Left renal cortex interstitium (tissue), 4 donors: ENCODE measurements at regions not wholly inside any gene's neighbourhood (a gene's known extent, or its start where the extent isn't known, plus 50 kb on each side); places are given as distances from the start of the nearest gene placed in this dataset.

ENCODE experiments used
- DNase-seq, 4 donors: peaks; one replicate each; pipeline ENCODE4 v3.0.0-alpha.2; 2013; ENCODE audit warnings: low read depth in 4 of 4, low spot score in 2 of 4, missing footprints in 1 of 4

DNA sequence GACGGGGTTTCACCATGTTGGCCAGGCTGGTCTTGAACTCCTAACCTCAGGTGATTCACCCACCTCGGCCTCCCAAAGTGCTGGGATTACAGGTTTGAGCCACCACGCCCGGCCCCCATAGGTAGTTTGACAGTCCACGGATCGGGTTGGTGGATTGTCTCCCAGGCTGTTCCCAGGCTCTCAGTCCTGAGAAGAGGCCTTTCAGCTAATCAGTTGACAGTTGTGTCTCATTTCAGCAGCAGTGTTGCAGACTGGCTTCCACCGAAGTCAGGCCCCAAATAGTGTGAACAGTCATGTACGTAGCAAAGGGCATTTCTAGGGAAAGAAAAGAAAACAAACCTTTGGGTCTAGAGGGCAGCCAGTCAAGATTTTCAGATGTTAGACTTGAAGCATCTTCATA is 102.4 kb upstream of the TLR3 start:
- DNase-seq, result no peak

DNA sequence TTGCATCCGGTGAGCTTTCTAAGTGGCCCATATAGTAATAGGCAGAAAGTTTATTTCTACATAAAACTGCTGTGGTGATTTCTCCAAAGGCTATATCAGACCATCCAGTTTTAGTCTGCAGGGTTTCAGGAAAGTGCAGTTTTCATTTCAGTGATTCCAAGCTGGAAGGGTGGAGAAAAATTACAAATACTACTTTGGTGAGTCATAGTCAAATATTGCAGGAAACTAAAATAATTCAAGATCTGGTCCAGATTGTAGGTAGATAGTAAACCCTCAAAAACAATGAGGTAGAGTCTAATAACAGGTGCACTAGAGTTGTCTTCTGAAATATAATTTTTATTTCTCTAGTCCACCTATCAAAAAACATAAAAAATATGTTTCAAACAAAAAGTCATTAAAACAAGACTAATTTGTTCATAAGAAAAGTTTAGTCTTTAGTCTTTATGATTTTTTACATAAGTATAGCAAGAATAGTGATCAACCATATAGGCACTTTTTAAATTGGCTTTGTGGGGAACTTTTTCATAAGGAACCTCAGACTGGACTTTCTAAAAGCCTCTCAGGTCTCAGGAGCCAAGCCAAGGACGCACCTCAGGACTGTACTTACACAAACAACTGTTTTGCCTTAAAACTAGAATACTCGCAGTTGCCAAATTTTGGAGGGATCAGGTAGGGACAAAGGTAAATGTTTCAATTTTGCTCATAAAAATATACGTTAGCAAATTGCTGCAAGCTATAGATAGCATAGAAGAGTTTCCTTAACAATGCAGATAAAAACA is 101.8 kb upstream of the TLR3 start:
- no peak for DNase-seq

DNA sequence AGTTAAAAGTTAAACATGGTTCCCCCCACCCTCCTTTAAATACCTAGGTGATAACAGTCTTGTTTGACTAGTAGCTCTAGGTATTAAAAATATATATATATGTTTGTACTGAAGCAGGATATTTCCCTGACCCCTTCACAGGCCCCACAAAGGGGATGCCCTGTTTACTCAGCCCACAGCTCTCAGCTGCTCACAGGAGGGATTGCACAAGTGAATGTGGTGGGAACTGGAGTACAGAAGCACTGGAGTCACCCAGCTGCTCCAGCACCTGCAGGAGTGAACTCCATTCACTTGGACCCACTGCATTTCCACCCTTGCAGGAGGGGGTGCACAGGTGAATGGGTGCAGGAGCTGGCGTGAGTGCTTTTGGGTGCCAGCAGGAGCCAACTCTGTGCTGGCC is 99.3 kb upstream of the TLR3 start:
- DNase-seq, result no peak

- no peak for DNase-seq
These were observed 80.9 kb upstream of the TLR3 start for GRCh38 chr4:185987961-185988627.

DNA sequence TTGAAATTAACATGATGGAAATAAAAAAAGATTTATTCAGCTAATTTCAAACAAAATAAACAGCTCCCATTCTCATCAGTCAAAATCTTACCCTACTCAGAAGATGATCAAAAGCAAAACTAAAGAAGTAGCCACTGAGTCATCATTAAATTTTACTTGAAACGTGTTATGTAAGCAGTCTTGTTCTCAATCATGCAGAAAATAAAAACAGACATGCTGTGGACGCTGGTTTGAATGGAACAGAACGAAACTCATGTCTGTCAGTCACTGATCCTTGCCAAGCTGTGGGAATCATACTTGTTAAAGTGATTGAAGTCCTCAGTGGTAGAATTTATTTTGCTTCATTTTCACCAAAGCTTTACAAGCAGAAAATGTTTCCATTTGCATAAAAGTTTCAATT is 77.2 kb upstream of the TLR3 start:
- no peak for DNase-seq

DNA sequence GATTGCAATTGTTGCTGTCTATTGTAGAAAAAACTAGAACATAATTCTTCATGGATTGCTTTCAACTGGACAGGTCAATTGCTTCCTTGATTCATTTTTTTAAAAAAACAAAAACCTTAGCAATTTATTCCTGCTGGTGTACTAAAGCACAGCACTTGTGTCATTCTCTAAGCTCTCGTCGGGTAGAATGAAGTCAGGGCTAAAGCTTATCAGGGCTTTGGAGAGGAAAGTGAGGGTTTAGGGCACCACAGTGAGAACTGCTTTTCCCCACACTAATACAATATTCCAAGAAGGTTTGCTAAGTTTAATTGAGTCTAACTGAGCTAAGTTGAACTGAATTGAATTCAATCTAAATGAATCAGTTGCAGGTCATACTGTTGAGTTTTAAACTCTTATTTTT is 76.4 kb upstream of the TLR3 start:
- no peak for DNase-seq

DNA sequence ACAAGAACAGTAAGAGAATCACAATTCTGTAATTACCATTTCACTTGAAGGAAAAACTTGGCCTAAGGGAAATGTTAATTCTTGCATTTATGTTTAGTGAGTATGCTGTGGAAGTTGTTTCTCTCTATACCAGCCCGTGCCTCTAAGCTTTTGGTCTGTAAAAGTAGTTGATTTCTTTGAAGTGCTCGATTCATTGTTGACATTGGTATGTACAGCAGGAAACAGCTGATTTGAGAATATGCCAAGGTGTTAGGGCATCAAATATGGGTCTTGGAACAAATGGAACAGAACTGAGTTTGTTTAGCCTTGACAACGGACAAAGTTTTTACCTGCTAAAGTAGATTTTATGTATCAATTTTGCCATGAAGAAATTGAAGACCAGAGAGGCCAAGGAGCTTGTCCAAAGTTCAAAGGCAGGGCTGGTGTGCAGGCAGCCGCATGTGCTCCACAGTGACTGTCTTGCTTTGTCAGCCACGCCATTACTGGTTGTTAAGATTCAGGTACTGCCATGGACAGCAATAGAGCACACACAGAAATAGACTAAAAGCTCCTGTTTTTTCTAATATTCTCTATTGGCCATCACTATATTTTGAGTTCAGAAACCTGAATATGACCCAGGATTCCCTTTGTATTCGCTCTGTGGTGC is 75.5 kb upstream of the TLR3 start:
- DNase-seq, result no peak

- no peak for DNase-seq
These were observed 74.2 kb upstream of the TLR3 start for GRCh38 chr4:185994750-185995149.

DNA sequence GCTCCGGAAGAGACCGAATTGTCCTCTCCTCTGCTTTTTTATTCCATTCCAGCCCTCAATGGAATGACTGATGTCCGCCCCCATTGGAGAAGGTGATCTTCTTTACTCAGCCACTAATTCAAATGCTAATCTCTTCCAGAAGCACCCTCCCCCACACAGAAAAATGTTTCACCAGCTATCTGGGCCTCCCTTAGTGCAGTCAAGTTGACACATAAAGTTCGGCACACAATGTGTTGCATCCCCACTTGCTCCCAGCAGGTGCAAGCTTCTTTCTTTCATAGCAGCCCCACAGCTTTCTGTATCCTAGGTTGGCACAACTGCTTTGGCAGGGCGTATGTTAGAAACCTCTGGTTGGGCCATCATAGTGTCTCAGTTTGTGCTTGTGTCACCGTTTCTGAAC is 73.3 kb upstream of the TLR3 start:
- DNase-seq, result no peak

GRCh38 chr4:185997296-185997695 is 71.7 kb upstream of the TLR3 start:
- DNase-seq, result no peak

DNA sequence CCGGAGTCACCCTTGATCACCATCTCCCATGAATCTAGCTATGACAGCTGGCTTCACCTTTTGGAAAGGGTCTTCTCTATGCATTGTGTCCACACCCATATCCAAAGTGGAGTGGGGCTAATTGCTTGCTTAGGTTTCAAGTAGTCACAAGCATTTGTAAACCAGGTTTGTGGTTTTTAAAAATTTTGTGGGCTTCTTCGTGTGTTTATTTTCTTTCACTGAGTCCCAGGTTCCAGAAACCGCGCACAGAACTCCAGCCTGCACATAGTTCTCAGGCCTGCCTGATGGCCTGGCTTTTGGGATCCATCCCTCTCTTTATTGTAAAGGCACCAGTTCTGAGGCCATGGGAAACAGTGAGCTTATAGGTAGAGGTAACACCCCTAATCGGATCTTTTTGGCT is 70.2 kb upstream of the TLR3 start:
- DNase-seq, result no peak

GRCh38 chr4:185999207-185999606 is 69.7 kb upstream of the TLR3 start:
- no peak for DNase-seq

GRCh38 chr4:186002853-186003252 is 66.1 kb upstream of the TLR3 start:
- no peak for DNase-seq

DNA sequence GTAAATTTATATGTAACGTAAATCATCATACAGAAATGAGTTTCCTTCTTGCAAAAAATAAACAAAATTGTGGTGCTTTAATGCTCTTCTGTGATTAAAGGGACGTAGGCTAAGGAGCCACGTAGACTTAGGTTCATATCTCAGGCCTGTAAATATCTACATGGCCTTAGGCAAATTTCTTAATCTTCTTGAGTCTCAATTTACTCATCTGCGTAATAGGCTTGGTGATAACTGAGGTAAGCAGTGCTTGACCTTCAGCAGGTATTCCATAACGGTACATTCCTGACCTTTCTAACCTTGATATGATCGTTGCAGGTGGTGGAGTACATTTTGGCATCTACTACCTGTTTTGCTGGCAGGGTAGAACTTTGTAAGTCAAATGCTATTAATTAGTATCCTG is 65.2 kb upstream of the TLR3 start:
- no peak for DNase-seq

- DNase-seq, result no peak
These were observed 60.9 kb upstream of the TLR3 start for GRCh38 chr4:186008057-186008456.

DNA sequence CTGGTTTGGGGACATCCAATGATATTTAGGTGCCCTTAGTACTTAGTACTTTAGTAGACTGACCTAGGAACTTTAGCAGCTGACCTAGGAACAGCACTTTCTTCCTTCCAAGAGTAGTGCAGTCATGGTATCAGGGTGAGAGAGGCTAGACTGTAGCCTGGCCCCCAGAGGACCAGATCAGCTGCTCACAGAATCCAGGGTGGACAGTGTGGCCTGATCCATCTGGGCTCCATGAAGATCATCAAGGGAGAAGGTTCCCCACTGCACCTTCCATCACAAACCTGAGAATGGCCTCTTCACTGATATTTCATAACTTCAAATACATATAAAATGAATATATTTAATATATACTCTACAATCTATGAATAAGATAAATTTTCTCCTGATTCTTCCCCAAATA is 59.0 kb upstream of the TLR3 start:
- no peak for DNase-seq

GRCh38 chr4:186010821-186011220 is 58.1 kb upstream of the TLR3 start:
- no peak for DNase-seq

DNA sequence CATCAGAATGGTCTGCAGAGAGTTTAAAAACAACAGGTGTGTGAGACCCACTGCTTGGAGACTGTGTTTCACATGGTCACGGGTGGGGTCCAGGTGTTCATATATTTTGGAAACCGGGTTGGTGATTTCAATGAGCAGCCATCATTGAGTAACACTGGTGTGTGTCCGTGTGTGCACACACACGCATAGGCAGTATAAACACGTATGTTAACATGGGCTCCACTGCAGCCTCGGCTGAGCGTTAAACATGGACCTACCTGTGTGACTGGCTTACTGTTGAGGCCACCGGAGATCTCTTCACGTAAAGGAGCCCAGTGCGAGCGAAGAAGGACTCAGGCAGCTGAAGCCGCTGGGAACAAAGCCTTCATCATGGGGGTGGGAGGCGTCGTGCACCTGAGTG is 56.9 kb upstream of the TLR3 start:
- DNase-seq, result no peak

DNA sequence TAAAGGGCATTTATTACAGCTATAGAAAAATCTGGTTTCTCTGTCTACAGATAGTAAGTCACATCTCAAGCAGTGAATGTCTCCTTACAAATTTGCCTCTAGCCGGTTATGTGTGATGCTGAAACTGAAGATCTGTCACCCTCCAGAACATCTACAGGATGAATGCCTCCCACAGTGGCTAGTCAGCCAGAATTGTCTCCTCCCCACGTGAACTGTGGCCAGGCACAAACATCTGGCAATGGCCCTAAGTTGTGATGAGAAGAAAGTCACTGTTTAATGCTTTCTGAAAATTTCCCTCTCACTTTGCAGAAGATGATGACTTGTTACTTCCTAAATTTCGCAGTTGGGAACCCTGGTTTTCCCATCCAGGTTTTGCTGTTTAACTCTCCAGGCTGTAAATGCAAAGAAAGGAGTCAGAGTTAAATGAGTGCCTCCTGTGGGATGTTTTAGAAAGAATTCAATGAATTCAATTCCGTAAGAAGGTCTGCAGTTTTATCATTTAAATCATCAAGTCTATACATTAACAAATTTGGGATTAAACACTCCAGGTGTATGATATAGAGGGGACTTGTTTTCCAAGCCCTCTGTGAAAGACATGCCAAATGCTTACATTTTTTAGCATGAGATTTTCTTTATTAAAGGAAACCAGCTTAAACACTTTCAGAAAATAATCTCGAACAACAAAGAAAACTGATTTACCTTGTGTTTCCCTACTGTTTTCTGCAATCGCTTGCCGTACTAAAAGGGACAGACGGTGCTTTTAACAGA is 55.4 kb upstream of the TLR3 start:
- no peak for DNase-seq

DNA sequence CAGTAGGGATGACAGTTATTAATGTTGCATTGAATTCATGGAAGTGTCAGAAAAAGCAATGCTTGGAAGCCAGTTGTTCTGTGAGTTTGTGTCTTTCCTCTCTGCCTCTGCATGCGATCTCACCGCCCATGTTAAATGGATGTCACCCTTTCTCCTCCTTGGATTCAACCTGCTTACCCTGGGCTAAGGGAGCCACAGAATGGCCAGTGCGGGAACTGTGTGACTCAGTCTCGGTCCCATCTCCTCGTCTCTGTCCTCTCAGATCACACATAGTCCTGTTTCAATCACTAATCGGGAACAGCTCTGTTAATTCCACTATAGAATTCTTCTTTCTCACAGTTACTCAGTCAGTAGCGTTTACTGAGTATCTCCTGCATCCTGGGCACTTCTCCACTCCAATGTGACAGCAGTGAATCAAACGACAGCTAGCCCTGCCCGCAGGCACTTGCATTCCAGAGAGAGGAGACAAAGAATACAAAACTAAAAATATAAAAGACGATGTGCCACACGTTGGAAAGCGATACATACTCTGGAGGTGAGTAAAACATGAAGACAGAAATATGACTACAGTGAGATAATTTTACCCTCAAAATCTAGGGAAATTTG is 53.6 kb upstream of the TLR3 start:
- DNase-seq, result no peak

DNA sequence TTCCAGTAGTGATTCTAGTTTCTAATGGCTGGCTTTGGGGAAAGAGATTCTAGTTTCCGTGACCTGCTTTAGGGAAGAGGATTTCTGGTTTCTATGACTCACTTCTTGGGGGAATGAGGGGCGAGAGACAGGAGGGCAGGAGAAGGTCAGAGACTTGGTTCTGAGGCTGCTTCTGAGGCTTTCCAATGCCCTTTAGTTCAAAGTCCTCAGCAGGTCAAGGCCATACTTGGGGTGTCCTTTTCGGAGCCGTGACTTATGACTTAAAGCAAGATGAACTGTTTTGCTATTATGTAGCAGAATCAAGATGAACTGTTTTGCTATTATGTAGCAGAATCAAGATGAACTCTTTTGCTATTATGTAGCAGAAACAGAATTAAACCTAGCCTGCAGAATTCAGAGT is 52.2 kb upstream of the TLR3 start:
- DNase-seq, result no peak
